ENCODE measurements at regions not wholly inside any gene's neighbourhood (a gene's known extent, or its start where the extent isn't known, plus 50 kb on each side); places are given as distances from the start of the nearest gene placed in this dataset.

DNA sequence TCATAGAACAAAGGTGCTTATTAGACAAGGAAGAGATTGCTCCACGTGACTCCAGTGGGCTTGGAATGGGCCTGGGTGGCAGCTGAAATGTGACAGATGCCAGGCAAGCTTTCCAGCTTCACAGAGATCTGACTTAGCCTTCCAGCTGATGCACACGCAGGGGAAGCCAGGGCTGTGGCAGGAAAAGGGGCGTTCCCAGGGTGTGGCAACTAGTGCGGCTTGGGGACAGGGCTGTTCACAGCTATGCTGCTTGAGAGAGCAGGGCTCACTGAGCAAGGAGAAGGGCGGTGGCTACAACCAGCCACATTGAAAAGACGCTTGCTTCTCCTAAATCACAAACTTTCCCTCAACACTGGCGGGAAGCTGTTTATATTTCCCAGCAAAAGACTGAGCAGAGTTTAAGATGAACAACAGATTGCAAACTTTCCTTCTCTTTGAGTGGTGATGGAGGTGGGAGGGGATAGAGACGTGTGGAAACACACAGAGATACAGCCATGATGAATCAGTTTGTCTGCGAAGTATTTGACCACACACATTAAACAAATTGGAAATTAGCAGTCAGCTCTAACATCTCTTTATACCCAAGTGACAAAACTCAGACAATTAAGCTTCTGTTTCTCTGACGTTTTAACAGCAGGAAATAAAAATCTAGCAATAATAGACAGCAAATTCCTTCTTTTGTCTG lies 127.5 kb downstream of the BDH1 start (continued):
- TF ChIP-seq ZNF791 (tag by site-specific recombination; IDR thresholded peaks at IDR 0.05) (no peak), ZNF600 (tag by site-specific recombination; IDR thresholded peaks at IDR 0.05) (0 out of 2 replicates have a peak, but pooled peaks have one; percentile 39), ZNF558 (tag by site-specific recombination; IDR thresholded peaks at IDR 0.05) (no peak), ZBTB17 (tag by site-specific recombination; IDR thresholded peaks at IDR 0.05) (peak; percentile 89), ZNF776 (tag by site-specific recombination; IDR thresholded peaks at IDR 0.05; ENCODE audit: borderline replicate concordance) (no peak), KLF9 (tag by site-specific recombination; IDR thresholded peaks at IDR 0.05; ENCODE audit: low read depth) (peak; percentile 88), ZNF366 (tag by site-specific recombination; conservative IDR thresholded peaks at IDR 0.05) (peak; percentile 49), ZNF629 (tag by site-specific recombination; IDR thresholded peaks at IDR 0.05) (peak; percentile 33; the same call in 1 of the 2 replicates), ZNF37A (tag by site-specific recombination; IDR thresholded peaks at IDR 0.05) (no peak), PRDM1 (tag by site-specific recombination; IDR thresholded peaks at IDR 0.05) (peak; percentile 43; the same call in 1 of the 2 replicates), SCRT2 (tag by site-specific recombination; IDR thresholded peaks at IDR 0.05) (0 out of 2 replicates have a peak, but pooled peaks have one; percentile 61), ZFP37 (tag by site-specific recombination; IDR thresholded peaks at IDR 0.05) (peak; percentile 60; the same call in 1 of the 2 replicates), ZIC2 (tag by site-specific recombination; IDR thresholded peaks at IDR 0.05) (peak; percentile 15; the same call in 1 of the 2 replicates)
- TF ChIP-seq, protein P1, sequence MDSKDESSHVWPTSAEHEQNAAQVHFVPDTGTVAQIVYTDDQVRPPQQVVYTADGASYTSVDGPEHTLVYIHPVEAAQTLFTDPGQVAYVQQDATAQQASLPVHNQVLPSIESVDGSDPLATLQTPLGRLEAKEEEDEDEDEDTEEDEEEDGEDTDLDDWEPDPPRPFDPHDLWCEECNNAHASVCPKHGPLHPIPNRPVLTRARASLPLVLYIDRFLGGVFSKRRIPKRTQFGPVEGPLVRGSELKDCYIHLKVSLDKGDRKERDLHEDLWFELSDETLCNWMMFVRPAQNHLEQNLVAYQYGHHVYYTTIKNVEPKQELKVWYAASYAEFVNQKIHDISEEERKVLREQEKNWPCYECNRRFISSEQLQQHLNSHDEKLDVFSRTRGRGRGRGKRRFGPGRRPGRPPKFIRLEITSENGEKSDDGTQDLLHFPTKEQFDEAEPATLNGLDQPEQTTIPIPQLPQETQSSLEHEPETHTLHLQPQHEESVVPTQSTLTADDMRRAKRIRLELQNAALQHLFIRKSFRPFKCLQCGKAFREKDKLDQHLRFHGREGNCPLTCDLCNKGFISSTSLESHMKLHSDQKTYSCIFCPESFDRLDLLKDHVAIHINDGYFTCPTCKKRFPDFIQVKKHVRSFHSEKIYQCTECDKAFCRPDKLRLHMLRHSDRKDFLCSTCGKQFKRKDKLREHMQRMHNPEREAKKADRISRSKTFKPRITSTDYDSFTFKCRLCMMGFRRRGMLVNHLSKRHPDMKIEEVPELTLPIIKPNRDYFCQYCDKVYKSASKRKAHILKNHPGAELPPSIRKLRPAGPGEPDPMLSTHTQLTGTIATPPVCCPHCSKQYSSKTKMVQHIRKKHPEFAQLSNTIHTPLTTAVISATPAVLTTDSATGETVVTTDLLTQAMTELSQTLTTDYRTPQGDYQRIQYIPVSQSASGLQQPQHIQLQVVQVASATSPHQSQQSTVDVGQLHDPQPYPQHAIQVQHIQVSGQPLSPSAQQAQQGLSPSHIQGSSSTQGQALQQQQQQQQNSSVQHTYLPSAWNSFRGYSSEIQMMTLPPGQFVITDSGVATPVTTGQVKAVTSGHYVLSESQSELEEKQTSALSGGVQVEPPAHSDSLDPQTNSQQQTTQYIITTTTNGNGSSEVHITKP (tag by site-specific recombination; IDR thresholded peaks at IDR 0.05), result no peak

DNA sequence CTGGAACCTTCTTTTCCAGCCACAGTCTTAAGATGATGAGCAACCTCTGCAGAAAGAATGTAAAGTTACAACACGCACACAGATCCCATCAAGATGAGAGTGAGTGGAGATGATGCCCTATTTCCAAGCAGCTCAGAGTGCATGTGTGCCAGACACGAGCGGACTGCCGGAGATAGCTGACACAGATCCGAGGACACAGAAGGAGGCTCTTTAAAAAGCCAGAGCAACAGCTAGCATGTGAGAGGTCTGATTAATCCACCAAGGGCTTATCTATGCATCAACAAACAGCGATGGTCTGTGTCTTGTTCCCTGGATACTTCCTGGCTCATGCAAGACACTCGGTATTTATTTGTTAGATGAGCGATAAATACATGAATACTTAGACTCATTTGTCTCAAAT lies 128.6 kb upstream of the DLG1 start:
- TF ChIP-seq SP3 (tag by site-specific recombination; IDR thresholded peaks at IDR 0.05) (no peak), ZNF175 (tag by site-specific recombination; IDR thresholded peaks at IDR 0.05) (no peak), ZNF214 (tag by site-specific recombination; IDR thresholded peaks at IDR 0.05; ENCODE audit: borderline replicate concordance) (no peak), ZNF112 (tag by site-specific recombination; IDR thresholded peaks at IDR 0.05) (no peak), ZNF776 (tag by site-specific recombination; IDR thresholded peaks at IDR 0.05; ENCODE audit: borderline replicate concordance) (no peak), ZNF114 (tag by site-specific recombination; IDR thresholded peaks at IDR 0.05) (no peak), ZNF747 (tag by site-specific recombination; IDR thresholded peaks at IDR 0.05) (no peak), ZNF23 (tag by site-specific recombination; IDR thresholded peaks at IDR 0.05; ENCODE audit: borderline replicate concordance) (no peak), ZNF366 (tag by site-specific recombination; conservative IDR thresholded peaks at IDR 0.05) (no peak), ZNF426 (tag by site-specific recombination; IDR thresholded peaks at IDR 0.05) (no peak), ZNF211 (tag by site-specific recombination; IDR thresholded peaks at IDR 0.05; ENCODE audit: low read depth) (no peak), ZFP41 (tag by site-specific recombination; IDR thresholded peaks at IDR 0.05; ENCODE audit: borderline replicate concordance) (no peak)
- Histone ChIP-seq H3K4me3 (ENCODE audit: low read depth, low read length) (no peak overlapping the region), H3K9me3 (ENCODE audit: control insufficient read depth, insufficient read depth, low read depth, low read length) (no peaks in the 10 kb centered on the region), H3K36me3 (ENCODE audit: control insufficient read depth in 2 of 2, insufficient read depth in 1 of 2, low read length in 2 of 2) (no peaks in the 10 kb centered on the region), H3K27ac (ENCODE audit: extremely low read depth, low read depth, low read length) (no peak overlapping the region), H3K4me1 (ENCODE audit: control insufficient read depth, insufficient read depth, low read length) (no peaks in the 10 kb centered on the region)
- ChIA-PET POLR2A (no interaction called here), CTCF (no interaction called here)
